Stimulated activated CD4-positive, alpha-beta T cell treated with anti-CD3 and anti-CD28 coated beads, Interleukin-1b, Interleukin-23, amount 100 ng/mL, for 48 hours (primary cell): ENCODE measurements at regions not wholly inside any gene's neighbourhood (a gene's known extent, or its start where the extent isn't known, plus 50 kb on each side); places are given as distances from the start of the nearest gene placed in this dataset.

Source experiments
- DNase-seq: peaks from one replicate; pipeline ENCODE4 v3.0.0-alpha.2; 2020

- DNase-seq = no peak
Observed at GRCh38 chr13:73695325-73695724, 438.9 kb downstream of the KLF12 start.

- no peak for DNase-seq
Observed at GRCh38 chr13:73693215-73693614, 441.0 kb downstream of the KLF12 start.

GRCh38 chr13:73691891-73692290 is 442.3 kb downstream of the KLF12 start:
- DNase-seq = no peak

- no peak for DNase-seq
Observed at GRCh38 chr13:73687929-73688328, 446.3 kb downstream of the KLF12 start.

GRCh38 chr13:73687087-73687486 is 447.1 kb downstream of the KLF12 start:
- DNase-seq = no peak

- no peak for DNase-seq
Observed at GRCh38 chr13:73684750-73685149, 449.5 kb downstream of the KLF12 start.

GRCh38 chr13:73684286-73684685 is 449.9 kb downstream of the KLF12 start:
- DNase-seq = no peak

GRCh38 chr13:73683746-73684145 is 450.5 kb downstream of the KLF12 start:
- DNase-seq = no peak

- DNase-seq = no peak
Observed at GRCh38 chr13:73681779-73682178, 452.4 kb downstream of the KLF12 start.

GRCh38 chr13:73681015-73681414 is 453.2 kb downstream of the KLF12 start:
- no peak for DNase-seq

GRCh38 chr13:73677048-73677601 is 457.1 kb downstream of the KLF12 start:
- DNase-seq = no peak

- no peak for DNase-seq
Observed at GRCh38 chr13:73676550-73677047, 457.6 kb downstream of the KLF12 start.

GRCh38 chr13:73675821-73676220 is 458.4 kb downstream of the KLF12 start:
- DNase-seq = no peak

GRCh38 chr13:73674570-73674969 is 459.6 kb downstream of the KLF12 start:
- no peak for DNase-seq

- no peak for DNase-seq
Observed at GRCh38 chr13:73673931-73674330, 460.3 kb downstream of the KLF12 start.

GRCh38 chr13:73672492-73672891 is 461.7 kb downstream of the KLF12 start:
- DNase-seq = no peak

GRCh38 chr13:73671732-73672131 is 462.5 kb downstream of the KLF12 start:
- no peak for DNase-seq

GRCh38 chr13:73671011-73671410 is 463.2 kb downstream of the KLF12 start:
- DNase-seq = no peak

GRCh38 chr13:73667756-73668155 is 466.4 kb downstream of the KLF12 start:
- DNase-seq = no peak

GRCh38 chr13:73665261-73665660 is 468.9 kb downstream of the KLF12 start:
- DNase-seq = no peak

GRCh38 chr13:73664851-73665250 is 469.4 kb downstream of the KLF12 start:
- no peak for DNase-seq

GRCh38 chr13:73662833-73663232 is 471.4 kb downstream of the KLF12 start:
- DNase-seq = no peak

GRCh38 chr13:73661687-73662425 is 472.3 kb downstream of the KLF12 start:
- no peak for DNase-seq

- no peak for DNase-seq
Observed at GRCh38 chr13:73661066-73661465, 473.1 kb downstream of the KLF12 start.

GRCh38 chr13:73658639-73659038 is 475.6 kb downstream of the KLF12 start:
- no peak for DNase-seq
